ENCODE measurements at regions not wholly inside any gene's neighbourhood (a gene's known extent, or its start where the extent isn't known, plus 50 kb on each side); places are given as distances from the start of the nearest gene placed in this dataset.
"Not testable (repeated sequence)": the region's sequence is repeated elsewhere in the genome, so short reads cannot be mapped to it uniquely, and the experiment has no call there.

DNA sequence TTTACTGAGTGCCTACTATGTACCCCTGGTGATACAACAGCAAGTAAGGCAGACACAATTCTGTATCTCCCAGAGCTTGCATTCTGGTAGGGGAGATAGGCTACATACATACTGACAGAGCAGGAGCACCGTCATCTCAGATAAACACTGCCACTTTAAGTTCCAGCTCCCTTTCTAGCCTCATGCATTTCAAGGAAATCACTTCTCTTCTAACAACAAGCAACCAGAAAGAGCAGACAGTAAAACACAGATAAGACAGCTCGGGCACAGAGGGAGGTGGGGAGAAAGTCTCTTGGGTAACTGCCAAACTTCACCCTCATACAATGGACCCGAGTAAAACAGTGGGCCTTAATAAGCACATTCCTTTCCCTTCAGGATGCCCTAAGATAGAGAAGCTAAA, 169.6 kb downstream of the UTP18 start:
- TF ChIP-seq, protein P1, sequence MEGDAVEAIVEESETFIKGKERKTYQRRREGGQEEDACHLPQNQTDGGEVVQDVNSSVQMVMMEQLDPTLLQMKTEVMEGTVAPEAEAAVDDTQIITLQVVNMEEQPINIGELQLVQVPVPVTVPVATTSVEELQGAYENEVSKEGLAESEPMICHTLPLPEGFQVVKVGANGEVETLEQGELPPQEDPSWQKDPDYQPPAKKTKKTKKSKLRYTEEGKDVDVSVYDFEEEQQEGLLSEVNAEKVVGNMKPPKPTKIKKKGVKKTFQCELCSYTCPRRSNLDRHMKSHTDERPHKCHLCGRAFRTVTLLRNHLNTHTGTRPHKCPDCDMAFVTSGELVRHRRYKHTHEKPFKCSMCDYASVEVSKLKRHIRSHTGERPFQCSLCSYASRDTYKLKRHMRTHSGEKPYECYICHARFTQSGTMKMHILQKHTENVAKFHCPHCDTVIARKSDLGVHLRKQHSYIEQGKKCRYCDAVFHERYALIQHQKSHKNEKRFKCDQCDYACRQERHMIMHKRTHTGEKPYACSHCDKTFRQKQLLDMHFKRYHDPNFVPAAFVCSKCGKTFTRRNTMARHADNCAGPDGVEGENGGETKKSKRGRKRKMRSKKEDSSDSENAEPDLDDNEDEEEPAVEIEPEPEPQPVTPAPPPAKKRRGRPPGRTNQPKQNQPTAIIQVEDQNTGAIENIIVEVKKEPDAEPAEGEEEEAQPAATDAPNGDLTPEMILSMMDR (IDR thresholded peaks at IDR 0.05), result not testable (repeated sequence)
- TF ChIP-seq POLR2A (IDR thresholded peaks at IDR 0.05), result not testable (repeated sequence)

Measured in thyroid gland (tissue), 4 donors.